GM20000 (cell line): ENCODE measurements at regions not wholly inside any gene's neighbourhood (a gene's known extent, or its start where the extent isn't known, plus 50 kb on each side); places are given as distances from the start of the nearest gene placed in this dataset.
"Not testable (repeated sequence)": the region's sequence is repeated elsewhere in the genome, so short reads cannot be mapped to it uniquely, and the experiment has no call there.

Experiments used
- DNase-seq: peaks from one replicate; pipeline ENCODE4 v3.0.0; 2012; ENCODE audit warnings: low spot score
- TF ChIP-seq, protein P1 (sequence below): IDR thresholded peaks from 2 replicates; pipeline ENCODE4 v1.5.1; 2012; ENCODE audit warnings: mild to moderate bottlenecking, control low read depth; ENCODE audit errors: extremely low read depth, missing control alignments

DNA sequence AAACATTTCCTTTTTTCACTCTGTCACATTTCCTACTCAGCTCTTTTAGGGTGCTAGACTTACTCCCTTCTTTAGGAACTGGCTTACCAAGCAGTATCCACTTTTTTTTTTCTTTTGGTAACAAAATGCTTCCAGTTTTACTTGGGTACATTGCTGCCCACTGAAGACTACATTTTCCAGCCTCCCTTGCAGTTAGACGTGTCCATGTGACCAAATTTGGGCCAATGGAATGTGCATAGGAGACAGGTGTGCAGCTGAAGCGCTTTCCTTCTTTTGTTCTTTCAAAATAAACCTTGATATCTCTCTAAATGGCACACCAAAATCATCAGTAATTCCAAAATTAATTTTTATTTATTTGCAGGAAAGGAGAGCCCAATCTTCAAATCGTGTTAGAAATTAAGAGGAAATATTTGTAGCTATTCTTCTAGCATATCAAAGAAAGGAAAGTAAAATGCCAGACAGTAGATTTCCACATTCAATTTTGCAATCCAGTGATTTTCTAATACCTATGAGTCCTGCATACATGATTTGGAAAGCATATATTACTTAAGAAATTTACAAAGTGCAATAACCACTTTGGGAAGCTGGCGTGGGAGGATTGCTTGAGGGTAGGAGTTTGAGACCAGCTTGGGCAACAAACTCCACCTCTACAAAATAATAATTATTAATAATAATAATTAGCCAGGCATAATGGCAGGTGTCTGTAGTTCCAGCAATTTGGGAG is 422.0 kb upstream of the FRG2C start:
- no peak for DNase-seq
- TF ChIP-seq, protein P1, sequence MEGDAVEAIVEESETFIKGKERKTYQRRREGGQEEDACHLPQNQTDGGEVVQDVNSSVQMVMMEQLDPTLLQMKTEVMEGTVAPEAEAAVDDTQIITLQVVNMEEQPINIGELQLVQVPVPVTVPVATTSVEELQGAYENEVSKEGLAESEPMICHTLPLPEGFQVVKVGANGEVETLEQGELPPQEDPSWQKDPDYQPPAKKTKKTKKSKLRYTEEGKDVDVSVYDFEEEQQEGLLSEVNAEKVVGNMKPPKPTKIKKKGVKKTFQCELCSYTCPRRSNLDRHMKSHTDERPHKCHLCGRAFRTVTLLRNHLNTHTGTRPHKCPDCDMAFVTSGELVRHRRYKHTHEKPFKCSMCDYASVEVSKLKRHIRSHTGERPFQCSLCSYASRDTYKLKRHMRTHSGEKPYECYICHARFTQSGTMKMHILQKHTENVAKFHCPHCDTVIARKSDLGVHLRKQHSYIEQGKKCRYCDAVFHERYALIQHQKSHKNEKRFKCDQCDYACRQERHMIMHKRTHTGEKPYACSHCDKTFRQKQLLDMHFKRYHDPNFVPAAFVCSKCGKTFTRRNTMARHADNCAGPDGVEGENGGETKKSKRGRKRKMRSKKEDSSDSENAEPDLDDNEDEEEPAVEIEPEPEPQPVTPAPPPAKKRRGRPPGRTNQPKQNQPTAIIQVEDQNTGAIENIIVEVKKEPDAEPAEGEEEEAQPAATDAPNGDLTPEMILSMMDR = no peak

DNA sequence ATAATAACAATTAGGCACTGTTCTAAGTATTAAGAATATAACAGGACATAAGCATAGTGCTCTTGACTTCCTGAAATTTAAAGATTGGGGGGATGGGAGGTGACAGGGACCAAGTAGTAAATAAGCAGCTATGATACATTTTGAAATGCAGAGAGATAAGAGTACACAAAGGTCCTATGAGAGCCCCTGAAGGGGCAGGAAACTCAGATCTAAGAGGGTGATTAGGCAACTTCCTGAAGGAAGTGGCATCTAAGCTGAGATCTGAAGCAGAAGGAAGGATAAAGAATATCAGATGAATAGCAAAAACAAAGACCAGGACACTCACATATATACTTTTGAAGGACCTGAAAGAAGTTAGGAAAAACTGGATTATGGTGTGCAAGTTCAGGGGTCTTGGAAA is 415.2 kb upstream of the FRG2C start:
- TF ChIP-seq, protein P1 = no peak
- no peak for DNase-seq

DNA sequence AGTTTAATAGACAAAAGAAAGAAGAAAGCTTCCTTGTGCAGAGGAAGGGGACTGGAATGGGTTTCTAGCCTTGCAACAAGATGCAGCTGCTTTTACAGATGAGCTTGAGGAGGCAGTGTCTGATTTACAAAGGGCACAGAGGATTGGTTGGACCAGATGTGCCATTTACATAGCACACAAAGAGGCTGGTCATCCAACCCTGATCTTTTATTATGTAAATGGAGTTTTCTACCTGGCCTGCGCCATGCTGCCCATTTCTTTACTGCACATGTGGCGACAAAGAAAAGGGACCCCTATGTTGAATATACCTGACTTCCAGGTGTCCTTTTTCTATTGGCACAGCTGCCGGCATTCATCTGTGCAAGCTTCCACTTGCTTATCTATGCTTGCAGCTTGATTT is 409.4 kb upstream of the FRG2C start:
- TF ChIP-seq, protein P1 = no peak
- DNase-seq = no peak

DNA sequence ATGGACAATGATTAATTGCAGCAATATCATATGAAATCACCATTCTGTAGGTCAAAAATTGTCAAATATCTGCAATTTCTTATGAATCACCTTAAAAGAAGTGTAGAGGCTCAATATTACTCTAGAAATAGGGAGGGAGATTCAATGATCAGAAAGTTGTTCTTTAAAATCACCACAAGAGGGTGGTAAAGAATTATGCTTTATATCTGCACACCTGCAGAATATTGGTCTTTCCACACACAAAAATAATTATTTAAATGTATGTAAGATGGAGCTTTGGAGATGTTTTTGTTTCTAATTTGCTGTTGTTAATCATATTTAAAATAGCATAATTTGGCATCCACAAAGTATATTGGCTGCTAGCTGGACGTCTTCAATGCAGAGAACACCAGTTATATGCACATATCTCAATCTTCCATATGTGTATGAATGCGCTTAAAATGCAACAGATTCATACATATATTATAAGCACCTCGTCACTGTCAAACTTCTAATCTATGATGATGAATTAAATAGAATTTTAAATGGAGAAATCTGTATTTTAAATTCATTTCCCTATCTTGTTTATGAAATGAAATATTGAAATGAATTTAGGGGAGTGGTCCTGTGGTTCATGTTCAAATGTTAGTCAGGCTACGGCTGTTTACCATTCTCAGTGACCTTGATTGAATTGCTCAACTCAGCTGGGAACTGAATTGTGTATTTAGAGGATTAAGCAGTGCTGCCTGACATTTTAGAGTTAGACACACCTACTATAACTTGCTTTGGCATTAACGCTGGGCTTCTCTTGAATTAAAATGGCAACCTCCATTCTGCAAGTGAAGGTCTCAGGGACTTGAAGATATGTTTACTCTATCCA is 405.1 kb upstream of the FRG2C start:
- DNase-seq = not testable (repeated sequence)

DNA sequence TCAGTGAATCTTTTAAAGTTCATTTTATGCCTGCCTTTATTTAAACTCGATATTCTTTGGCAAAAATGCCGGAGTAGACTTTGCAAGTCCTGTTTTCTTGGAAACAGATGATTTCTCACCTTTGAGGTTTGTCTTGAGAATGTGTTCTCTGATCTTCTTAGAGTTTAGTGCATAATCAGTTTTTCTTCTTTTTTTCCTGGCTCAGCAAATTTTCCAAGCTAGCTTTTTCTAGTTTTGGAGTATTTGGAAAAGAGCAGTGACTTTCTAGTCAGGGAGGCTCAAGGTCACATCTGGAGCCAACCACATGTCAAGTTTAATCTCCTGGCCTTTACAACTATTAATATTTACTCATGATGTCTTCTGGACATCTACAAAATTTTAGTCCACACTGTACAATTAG is 403.2 kb upstream of the FRG2C start:
- DNase-seq = not testable (repeated sequence)

DNA sequence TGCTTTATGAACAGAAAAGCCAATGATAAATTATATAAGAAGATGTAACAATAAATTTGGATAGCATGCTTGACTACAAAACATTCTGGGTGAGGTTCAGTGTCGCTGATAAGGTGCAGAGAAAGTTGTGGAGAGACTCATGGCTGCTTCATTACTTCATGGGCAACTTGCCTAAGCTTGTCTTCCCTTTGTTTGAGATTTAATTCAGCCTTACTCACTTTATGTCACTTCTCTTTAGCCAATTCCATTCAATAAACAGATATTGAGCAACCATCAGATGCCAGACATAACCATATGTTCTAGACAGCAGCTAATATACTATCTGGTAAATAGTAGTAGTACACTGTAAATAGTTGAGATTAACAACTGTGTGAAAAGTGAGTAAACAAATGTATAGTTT is 401.5 kb upstream of the FRG2C start:
- TF ChIP-seq, protein P1 = no peak
- DNase-seq = no peak

DNA sequence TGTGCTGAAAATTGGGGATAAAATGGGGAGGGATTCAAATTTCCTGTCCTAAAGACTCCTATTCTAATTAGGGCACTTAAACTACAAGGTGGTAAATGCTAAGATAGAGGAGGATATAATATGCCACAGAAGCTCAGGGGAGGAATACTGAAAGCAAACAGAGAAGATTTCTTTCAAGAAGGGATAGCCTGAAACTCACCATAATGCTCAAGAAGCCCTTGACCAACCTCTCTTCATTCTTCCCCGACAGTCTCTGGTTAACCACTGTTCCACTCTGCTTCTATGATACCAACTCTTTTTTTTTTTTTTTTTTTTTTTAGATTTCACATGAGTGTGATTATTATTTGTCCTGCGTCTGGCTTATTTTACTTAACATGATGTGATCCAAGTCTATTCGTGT is 398.2 kb upstream of the FRG2C start:
- no peak for DNase-seq
- TF ChIP-seq, protein P1 = no peak

DNA sequence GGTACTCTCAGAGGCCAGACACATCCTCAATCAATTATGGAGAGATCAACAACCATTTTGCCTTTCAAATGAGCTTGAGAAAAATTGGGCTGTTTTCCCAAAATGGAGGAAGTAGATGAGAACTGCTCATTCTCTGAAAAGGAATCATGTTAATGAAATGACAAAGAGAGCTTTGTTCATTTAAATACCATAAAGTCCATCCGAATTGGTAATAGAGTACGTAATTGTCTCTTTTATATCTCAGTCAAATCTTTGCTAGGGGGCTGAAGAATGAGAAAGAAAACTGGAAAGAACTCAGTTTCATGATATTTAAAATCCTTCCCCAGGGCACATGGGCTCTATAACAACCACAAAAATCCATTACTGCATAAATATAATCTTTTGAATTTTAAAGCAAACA is 395.6 kb upstream of the FRG2C start:
- DNase-seq = not testable (repeated sequence)

DNA sequence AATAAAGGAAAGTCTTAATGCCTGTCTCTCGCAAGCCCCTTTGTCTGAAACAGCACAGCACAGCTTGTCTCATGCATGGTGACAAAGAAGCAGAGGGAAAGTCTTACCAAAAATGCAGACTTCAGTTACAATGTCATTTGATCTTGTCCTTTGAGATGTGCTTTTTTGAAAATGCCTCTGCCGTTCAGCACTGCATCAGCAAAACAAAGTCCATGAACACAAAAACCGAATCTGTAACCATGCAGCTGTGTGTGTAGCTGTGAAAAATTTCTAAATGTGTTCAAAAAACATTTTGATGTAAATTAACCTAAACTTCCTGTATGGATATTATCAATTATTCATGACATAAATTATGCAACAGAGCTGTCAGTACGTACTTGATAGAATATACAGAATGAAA is 391.9 kb upstream of the FRG2C start:
- not testable (repeated sequence) for DNase-seq
